ENCODE measurements at regions not wholly inside any gene's neighbourhood (a gene's known extent, or its start where the extent isn't known, plus 50 kb on each side); places are given as distances from the start of the nearest gene placed in this dataset.

DNA sequence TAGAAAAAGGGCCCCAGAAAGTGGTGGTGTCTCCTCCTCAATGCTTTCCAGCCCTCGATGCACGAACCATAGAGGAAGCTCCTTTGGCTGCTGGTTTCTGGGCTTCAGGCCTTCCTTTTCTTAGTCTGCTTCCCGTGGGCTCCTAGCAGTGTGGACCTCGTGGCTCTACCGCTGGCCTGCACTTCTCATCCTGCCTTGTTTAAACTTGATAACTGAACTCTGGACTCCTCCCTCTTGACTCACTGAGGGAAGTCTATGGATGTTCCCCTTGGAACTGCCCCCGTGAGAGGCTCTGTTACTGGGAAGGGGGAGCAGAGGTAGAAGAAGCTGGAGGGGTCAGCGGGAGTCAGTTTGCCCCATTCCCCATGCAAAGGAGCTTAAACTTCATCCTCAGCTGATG, 75.3 kb upstream of the WDR26 start:
- TF ChIP-seq JUN (IDR thresholded peaks at IDR 0.05) (no peak), JUNB (IDR thresholded peaks at IDR 0.05) (no peak)

Measured in A549 (cell line).